ENCODE measurements at regions not wholly inside any gene's neighbourhood (a gene's known extent, or its start where the extent isn't known, plus 50 kb on each side); places are given as distances from the start of the nearest gene placed in this dataset.

DNA sequence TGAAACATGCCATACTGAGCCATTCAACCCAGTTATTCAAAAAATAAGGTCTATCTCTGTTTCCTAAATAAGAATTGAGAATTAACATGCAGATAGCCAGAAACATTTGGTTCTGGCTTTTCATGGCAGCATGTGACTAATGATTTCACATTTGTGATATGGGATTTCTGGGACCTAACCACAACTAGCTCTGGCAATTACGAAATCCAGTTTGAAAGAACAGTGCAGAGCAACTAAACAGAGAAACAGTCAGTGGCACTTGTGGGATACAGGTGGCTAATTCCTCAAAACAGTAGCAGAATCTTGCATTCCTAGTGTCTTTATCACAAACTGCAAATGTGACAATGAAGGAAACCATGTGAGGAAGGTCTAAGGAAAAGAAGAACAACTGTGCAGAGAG is 637.8 kb upstream of the CHAC2 start:
- Histone ChIP-seq H3K27ac (ENCODE audit: extremely low read depth, low read depth, low read length) (no peak overlapping the region), H3K9me3 (ENCODE audit: control insufficient read depth, insufficient read depth, low read depth, low read length) (no peaks in the 10 kb centered on the region), H3K4me3 (ENCODE audit: low read depth, low read length) (no peak overlapping the region), H3K36me3 (ENCODE audit: control insufficient read depth in 2 of 2, insufficient read depth in 1 of 2, low read length in 2 of 2) (no peaks in the 10 kb centered on the region), H3K4me1 (ENCODE audit: control insufficient read depth, insufficient read depth, low read length) (no peaks in the 10 kb centered on the region)
- TF ChIP-seq, protein P1, sequence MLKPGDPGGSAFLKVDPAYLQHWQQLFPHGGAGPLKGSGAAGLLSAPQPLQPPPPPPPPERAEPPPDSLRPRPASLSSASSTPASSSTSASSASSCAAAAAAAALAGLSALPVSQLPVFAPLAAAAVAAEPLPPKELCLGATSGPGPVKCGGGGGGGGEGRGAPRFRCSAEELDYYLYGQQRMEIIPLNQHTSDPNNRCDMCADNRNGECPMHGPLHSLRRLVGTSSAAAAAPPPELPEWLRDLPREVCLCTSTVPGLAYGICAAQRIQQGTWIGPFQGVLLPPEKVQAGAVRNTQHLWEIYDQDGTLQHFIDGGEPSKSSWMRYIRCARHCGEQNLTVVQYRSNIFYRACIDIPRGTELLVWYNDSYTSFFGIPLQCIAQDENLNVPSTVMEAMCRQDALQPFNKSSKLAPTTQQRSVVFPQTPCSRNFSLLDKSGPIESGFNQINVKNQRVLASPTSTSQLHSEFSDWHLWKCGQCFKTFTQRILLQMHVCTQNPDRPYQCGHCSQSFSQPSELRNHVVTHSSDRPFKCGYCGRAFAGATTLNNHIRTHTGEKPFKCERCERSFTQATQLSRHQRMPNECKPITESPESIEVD (tag by site-specific recombination; IDR thresholded peaks at IDR 0.05) = no peak
- TF ChIP-seq ZBTB44 (tag by site-specific recombination; IDR thresholded peaks at IDR 0.05) = no peak
- TF ChIP-seq ZFP69B (tag by site-specific recombination; IDR thresholded peaks at IDR 0.05) = no peak
- TF ChIP-seq ZNF114 (tag by site-specific recombination; IDR thresholded peaks at IDR 0.05) = no peak
- TF ChIP-seq, protein P2, sequence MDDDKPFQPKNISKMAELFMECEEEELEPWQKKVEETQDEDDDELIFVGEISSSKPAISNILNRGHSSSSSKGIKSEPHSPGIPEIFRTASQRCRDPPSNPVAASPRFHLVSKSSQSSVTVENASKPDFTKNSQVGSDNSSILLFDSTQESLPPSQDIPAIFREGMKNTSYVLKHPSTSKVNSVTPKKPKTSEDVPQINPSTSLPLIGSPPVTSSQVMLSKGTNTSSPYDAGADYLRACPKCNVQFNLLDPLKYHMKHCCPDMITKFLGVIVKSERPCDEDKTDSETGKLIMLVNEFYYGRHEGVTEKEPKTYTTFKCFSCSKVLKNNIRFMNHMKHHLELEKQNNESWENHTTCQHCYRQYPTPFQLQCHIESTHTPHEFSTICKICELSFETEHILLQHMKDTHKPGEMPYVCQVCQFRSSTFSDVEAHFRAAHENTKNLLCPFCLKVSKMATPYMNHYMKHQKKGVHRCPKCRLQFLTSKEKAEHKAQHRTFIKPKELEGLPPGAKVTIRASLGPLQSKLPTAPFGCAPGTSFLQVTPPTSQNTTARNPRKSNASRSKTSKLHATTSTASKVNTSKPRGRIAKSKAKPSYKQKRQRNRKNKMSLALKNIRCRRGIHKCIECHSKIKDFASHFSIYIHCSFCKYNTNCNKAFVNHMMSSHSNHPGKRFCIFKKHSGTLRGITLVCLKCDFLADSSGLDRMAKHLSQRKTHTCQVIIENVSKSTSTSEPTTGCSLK (tag by site-specific recombination; IDR thresholded peaks at IDR 0.05) = no peak
- no peak for TF ChIP-seq REST (tag by site-specific recombination; IDR thresholded peaks at IDR 0.05)
- no peak for TF ChIP-seq ZNF501 (tag by site-specific recombination; IDR thresholded peaks at IDR 0.05)
- TF ChIP-seq ZNF510 (tag by site-specific recombination; IDR thresholded peaks at IDR 0.05; ENCODE audit: insufficient replicate concordance) = no peak
- no peak for TF ChIP-seq ZNF362 (tag by site-specific recombination; IDR thresholded peaks at IDR 0.05)
- no peak for TF ChIP-seq ZNF626 (tag by site-specific recombination; IDR thresholded peaks at IDR 0.05)
- TF ChIP-seq, protein P3, sequence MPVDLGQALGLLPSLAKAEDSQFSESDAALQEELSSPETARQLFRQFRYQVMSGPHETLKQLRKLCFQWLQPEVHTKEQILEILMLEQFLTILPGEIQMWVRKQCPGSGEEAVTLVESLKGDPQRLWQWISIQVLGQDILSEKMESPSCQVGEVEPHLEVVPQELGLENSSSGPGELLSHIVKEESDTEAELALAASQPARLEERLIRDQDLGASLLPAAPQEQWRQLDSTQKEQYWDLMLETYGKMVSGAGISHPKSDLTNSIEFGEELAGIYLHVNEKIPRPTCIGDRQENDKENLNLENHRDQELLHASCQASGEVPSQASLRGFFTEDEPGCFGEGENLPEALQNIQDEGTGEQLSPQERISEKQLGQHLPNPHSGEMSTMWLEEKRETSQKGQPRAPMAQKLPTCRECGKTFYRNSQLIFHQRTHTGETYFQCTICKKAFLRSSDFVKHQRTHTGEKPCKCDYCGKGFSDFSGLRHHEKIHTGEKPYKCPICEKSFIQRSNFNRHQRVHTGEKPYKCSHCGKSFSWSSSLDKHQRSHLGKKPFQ (tag by site-specific recombination; IDR thresholded peaks at IDR 0.05) = no peak
- TF ChIP-seq ZNF132 (tag by site-specific recombination; IDR thresholded peaks at IDR 0.05; ENCODE audit: borderline replicate concordance) = no peak
- no peak for TF ChIP-seq ZNF558 (tag by site-specific recombination; IDR thresholded peaks at IDR 0.05)
- no peak for TF ChIP-seq TSHZ1 (tag by site-specific recombination; IDR thresholded peaks at IDR 0.05; ENCODE audit: borderline replicate concordance)
- no peak for TF ChIP-seq ZNF514 (tag by site-specific recombination; IDR thresholded peaks at IDR 0.05)
- TF ChIP-seq ZNF416 (tag by site-specific recombination; IDR thresholded peaks at IDR 0.05) = no peak
- TF ChIP-seq ZNF169 (tag by site-specific recombination; IDR thresholded peaks at IDR 0.05) = no peak
- no peak for TF ChIP-seq MEIS1 (CRISPR knock-in tag; IDR thresholded peaks at IDR 0.05; ENCODE audit: borderline replicate concordance)
- CTCF ChIA-PET = no interaction called here
- POLR2A ChIA-PET = no interaction called here
